ENCODE measurements at regions not wholly inside any gene's neighbourhood (a gene's known extent, or its start where the extent isn't known, plus 50 kb on each side); places are given as distances from the start of the nearest gene placed in this dataset.
A peak's percentile ranks its signal among the peaks of the same experiment; 100 is the strongest.

DNA sequence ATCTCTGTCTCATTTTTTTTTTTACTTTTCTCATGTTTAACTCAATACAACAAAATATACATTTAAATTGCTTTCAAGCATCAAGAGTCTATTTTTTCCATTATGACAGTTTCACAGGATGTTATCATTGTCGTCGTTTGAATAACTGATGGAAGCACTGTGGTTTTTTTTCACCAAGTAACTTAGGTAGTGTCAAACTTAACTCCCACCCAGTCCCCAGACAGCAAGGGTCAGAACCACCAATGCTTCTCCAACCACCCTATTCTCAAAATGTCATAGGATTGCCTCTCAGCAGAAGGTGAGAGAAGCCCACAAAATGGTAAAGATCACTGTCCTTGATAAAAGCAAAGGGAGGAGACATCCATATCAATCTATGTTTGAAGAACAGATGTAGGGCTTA, 339.4 kb downstream of the SFMBT2 start:
- no peak overlapping the region for H3K4me3 ChIP-seq
- H3K9me3 ChIP-seq = no peaks in the 10 kb centered on the region
- H3K27ac ChIP-seq = no peak overlapping the region
- H3K27me3 ChIP-seq = peaks cover 0 to 20% (median 0%) of the 10 kb centered on the region in 4 donors
- H3K36me3 ChIP-seq = no peaks in the 10 kb centered on the region
- WGBS, 2 donors = 53 to 59% methylated on average over 2 of the region's 2 CpGs
- DNase-seq = no peak
- TF ChIP-seq, protein P1, sequence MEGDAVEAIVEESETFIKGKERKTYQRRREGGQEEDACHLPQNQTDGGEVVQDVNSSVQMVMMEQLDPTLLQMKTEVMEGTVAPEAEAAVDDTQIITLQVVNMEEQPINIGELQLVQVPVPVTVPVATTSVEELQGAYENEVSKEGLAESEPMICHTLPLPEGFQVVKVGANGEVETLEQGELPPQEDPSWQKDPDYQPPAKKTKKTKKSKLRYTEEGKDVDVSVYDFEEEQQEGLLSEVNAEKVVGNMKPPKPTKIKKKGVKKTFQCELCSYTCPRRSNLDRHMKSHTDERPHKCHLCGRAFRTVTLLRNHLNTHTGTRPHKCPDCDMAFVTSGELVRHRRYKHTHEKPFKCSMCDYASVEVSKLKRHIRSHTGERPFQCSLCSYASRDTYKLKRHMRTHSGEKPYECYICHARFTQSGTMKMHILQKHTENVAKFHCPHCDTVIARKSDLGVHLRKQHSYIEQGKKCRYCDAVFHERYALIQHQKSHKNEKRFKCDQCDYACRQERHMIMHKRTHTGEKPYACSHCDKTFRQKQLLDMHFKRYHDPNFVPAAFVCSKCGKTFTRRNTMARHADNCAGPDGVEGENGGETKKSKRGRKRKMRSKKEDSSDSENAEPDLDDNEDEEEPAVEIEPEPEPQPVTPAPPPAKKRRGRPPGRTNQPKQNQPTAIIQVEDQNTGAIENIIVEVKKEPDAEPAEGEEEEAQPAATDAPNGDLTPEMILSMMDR (IDR thresholded peaks at IDR 0.05) = no peak
- no peak for TF ChIP-seq POLR2A (IDR thresholded peaks at IDR 0.05)
- no peaks in the 10 kb centered on the region for H3K4me1 ChIP-seq
- intact Hi-C loops (cut with DNase I) = no loop called here

DNA sequence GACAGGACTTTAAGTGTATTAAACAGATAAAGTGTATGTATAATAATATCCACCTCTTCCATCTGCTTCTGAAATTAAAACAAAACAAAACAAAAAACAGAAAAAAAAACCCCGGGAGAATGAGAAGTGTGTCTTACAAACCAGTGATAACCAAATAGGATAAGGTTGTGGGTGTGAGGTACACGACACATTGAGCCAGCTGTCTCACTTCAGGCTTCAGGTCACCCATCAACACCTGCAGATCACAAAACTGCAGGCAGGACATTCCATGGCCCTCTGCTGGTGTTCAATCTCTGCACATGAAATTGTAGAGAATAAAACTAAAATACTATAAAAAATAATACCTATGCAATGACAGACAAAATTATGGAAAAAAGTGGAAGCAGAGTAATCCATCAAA, 339.9 kb downstream of the SFMBT2 start:
- H3K4me1 ChIP-seq = no peaks in the 10 kb centered on the region
- no peak for DNase-seq
- H3K27ac ChIP-seq = no peak overlapping the region
- H3K9me3 ChIP-seq = no peaks in the 10 kb centered on the region
- 56 to 65% methylated on average over 2 of the region's 2 CpGs for WGBS, 2 donors
- TF ChIP-seq, protein P1 (IDR thresholded peaks at IDR 0.05) = no peak
- TF ChIP-seq POLR2A (IDR thresholded peaks at IDR 0.05) = no peak
- intact Hi-C loops (cut with DNase I) = no loop called here
- no peak overlapping the region for H3K4me3 ChIP-seq
- H3K27me3 ChIP-seq = peaks cover 0 to 20% (median 0%) of the 10 kb centered on the region in 4 donors
- H3K36me3 ChIP-seq = no peaks in the 10 kb centered on the region

DNA sequence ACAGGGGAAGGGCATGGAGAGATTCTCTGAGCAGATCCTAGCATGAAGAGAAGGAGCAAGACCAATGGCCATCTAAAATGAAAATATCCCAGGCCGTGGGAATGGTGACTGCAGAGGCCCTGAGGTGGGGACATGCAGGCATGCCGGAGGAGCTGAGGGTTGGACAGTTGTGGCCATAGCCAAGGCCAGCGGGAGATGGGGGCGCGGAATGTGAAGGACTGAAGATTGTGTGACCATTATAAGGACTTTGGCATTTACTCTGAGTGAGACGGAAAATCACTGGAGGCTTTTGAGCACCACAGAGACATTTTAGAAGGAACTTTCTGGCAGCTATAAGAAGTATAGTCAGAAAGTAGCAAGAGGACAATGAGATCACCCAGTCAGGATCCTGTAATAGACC, 341.1 kb downstream of the SFMBT2 start:
- no peak for TF ChIP-seq POLR2A (IDR thresholded peaks at IDR 0.05)
- TF ChIP-seq, protein P1 (IDR thresholded peaks at IDR 0.05) = no peak
- Histone ChIP-seq H3K4me1 (no peaks in the 10 kb centered on the region), H3K36me3 (no peaks in the 10 kb centered on the region), H3K27ac (no peak overlapping the region), H3K9me3 (no peaks in the 10 kb centered on the region), H3K4me3 (no peak overlapping the region), H3K27me3 (peaks cover 0 to 17% (median 0%) of the 10 kb centered on the region in 4 donors)
- intact Hi-C loops (cut with DNase I) = no loop called here
- no peak for DNase-seq
- 79 to 89% methylated on average over 6 of the region's 6 CpGs for WGBS, 2 donors

DNA sequence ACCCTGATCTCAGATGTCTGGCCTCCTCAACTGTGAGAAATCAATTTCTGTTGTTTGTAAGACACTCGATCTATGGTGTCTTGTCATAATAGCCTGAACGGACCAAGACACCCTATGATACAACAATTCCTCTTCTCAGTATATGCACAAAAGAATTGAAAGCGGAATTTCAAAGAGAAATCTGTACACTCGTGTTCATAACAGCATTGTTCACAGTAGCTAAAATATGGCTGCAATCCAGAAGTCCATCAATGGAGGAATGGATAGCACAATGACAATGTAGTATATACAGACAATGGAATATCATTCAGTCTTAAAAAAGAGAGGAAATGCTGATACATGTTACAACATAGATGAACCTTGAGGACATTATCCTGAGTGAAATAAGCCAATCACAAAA, 354.6 kb downstream of the SFMBT2 start:
- intact Hi-C loops (cut with DNase I) = no loop called here
- Histone ChIP-seq H3K27ac (no peak overlapping the region), H3K4me3 (no peak overlapping the region), H3K36me3 (no peaks in the 10 kb centered on the region), H3K4me1 (no peaks in the 10 kb centered on the region), H3K27me3 (no peaks in the 10 kb centered on the region), H3K9me3 (no peaks in the 10 kb centered on the region)
- 79 to 89% methylated on average over 4 of the region's 4 CpGs for WGBS, 2 donors
- TF ChIP-seq, protein P1 (IDR thresholded peaks at IDR 0.05) = no peak
- no peak for TF ChIP-seq POLR2A (IDR thresholded peaks at IDR 0.05)
- DNase-seq = no peak

DNA sequence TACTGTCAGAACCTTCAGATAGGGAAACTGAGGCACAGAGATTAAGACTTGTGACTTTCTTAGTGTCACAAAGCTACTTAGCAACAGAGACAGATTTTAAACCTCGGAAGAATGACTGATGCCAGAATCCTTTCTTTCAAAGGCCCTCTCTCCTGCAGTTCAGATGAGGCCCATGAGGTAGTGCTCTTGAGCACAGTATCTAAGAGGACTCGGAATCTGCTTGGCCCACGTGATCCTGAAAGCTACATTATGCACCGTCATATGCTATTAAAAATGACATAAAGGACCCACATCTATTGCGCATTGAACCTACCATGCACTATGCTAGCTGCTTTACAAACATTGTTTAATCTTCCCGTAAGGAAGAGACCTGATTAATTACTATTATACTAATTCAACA, 355.9 kb downstream of the SFMBT2 start:
- no peaks in the 10 kb centered on the region for H3K4me1 ChIP-seq
- H3K4me3 ChIP-seq = no peak overlapping the region
- intact Hi-C loops (cut with DNase I) = no loop called here
- DNase-seq = no peak
- 58 to 60% methylated on average over 6 of the region's 6 CpGs for WGBS, 2 donors
- no peaks in the 10 kb centered on the region for H3K27me3 ChIP-seq
- H3K36me3 ChIP-seq = no peaks in the 10 kb centered on the region
- H3K9me3 ChIP-seq = no peaks in the 10 kb centered on the region
- TF ChIP-seq POLR2A (IDR thresholded peaks at IDR 0.05) = no peak
- TF ChIP-seq, protein P1 (IDR thresholded peaks at IDR 0.05) = peak in 2 of 6 experiments; percentile 5 to 26
- no peak overlapping the region for H3K27ac ChIP-seq

All from esophagus squamous epithelium (tissue), 5 donors.